Stimulated activated CD8-positive, alpha-beta memory T cell treated with anti-CD3 and anti-CD28 coated beads, Interleukin-7, amount 100 ng/mL, for 4 hours (primary cell): ENCODE measurements at regions not wholly inside any gene's neighbourhood (a gene's known extent, or its start where the extent isn't known, plus 50 kb on each side); places are given as distances from the start of the nearest gene placed in this dataset.
"Not testable (repeated sequence)": the region's sequence is repeated elsewhere in the genome, so short reads cannot be mapped to it uniquely, and the experiment has no call there.

Source experiments
- DNase-seq, 2 donors: peaks; one replicate each; pipeline ENCODE4 v3.0.0-alpha.2; 2020; ENCODE audit warnings: low read depth in 2 of 2

DNA sequence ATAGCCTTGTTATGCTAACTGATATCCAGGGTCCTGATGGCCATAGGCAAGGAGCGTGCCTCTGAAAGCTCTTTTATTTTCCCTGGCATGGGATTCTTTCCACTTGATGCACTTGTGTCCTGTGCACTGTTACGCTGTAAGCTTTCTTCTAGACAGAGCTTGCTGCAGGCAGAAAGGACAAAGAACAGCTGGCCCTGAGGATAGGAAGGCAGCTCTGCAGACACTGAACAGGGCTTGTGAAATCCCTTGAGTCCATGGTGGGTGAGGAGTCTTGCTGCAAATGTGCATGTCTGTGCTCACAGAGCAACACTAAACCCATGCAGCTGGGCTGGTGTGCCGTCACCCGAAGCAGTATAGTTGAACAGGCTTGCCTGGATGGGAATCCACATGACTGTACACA is 126.6 kb downstream of the AKAP11 start:
- DNase-seq, result no peak

DNA sequence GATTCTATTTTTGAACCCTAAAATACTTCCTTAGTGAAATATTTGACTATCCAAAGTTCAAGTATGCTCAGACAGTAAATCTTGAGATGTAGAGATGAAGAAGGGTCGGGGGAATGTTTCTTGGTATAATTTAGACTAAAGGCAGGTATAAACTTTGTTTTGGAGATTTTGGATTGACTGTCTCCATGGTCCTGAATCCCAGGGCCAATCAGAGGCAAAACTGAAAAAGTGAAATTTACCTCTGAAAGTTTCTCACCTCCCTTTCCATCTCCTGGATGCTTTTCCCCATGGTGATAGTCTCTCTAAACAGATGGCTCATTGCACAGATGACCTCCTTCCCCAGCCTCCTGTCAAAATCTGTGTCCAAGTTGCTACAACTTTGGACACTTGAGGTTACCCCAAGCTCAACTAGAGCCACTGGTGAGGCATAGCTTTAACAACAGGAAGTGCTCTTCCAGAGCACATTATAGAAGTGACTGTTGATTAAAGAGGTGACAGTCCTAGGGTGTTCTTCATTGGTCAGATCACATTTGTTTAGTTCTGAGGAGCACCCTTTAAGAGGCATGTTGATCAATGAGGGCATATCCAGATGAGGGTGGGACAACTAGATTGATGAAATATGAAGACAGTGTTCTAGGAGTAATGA is 128.4 kb downstream of the AKAP11 start:
- DNase-seq, result no peak

DNA sequence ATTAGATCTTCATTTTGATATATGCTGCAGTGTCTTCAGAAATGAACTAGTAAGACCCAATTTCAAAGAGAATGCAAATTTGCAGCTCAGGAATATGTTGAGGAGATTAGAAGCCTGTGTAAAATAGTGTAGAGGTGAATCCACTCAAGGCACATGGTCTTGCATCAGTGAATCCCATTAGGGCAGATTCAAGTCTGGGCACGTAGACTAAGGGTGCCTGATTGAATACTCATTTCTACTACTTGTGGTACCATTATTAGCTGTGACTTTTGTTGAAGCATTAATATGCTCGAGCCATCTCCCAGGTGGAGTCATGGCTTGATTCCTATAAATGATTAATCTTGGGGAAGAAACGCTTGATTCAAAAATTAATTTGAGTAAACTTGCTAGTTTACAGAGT is 129.4 kb downstream of the AKAP11 start:
- DNase-seq, result no peak

DNA sequence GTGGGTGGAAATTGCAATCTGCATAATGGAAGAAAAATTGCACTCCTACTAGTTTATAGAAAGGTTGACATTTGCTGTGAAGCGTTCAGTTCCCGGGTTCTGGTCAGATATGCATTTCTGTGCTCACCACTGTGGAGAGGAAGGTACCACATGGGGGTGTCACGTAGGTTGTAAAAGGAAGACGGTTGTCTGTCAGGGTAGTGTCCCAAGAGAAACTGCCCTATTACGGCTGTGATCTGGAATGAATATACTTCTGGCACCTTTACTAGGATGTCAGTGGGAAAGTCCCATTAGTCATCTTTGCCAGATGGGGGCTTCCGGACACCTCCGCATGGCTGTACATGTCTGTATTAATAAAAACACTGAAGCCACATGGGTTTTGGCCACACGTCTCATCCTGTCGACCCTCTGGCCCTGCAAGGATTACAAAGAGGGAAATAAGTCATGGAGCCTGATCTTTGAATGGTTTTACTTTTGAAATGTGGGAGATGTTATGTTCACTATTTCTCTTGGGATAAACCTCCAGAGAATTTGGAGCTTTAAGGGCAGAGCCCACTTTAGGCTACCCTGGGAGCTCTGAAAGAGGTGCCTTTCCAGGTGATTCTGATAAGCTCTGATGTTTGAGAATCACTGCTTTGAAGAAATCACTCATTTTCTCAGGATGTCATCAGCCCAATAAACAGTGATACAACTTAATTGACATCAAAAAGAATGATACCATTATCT is 133.9 kb downstream of the AKAP11 start:
- peak; percentile 41 to 66 for DNase-seq

GRCh38 chr13:42409075-42409474 is 137.1 kb downstream of the AKAP11 start:
- DNase-seq, result no peak

DNA sequence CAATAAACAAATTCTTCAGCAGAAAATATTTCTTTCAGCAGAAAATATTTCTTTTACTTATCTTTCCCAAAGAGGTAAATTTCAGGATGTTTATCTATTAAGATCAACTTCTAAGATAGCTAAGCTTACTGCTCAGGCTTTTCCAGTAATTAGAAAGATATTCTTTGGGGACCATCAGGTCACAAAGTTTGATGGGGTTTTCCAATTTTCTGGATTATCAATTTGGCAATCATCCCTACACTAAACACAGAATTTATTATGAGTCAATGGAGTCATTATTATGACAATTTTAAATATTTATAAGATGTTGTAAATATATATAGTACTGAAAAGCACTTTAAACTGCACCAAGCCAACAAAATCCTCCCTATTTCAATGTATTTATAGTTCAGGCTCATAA is 137.6 kb downstream of the AKAP11 start:
- DNase-seq, result no peak

GRCh38 chr13:42412812-42413483 is 141.0 kb downstream of the AKAP11 start:
- DNase-seq, result no peak

DNA sequence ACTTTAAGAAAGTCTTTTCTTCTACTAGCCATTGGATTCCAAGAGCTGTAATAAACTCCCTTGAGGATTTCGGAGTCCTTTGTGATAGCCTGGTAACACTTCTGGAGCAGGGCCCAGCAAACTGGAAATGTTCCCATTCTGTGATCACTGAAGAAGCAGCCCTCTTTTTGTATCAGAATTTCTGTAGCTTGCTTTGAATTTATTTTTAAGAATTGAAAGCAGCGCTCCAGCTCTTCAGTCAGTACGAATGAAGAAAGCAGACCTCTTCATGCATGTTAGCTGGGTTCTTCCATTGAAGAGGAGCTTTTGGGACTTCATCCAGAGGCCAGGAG is 141.5 kb downstream of the AKAP11 start:
- no peak for DNase-seq

GRCh38 chr13:42417626-42418025 is 145.7 kb downstream of the AKAP11 start:
- DNase-seq, result no peak

DNA sequence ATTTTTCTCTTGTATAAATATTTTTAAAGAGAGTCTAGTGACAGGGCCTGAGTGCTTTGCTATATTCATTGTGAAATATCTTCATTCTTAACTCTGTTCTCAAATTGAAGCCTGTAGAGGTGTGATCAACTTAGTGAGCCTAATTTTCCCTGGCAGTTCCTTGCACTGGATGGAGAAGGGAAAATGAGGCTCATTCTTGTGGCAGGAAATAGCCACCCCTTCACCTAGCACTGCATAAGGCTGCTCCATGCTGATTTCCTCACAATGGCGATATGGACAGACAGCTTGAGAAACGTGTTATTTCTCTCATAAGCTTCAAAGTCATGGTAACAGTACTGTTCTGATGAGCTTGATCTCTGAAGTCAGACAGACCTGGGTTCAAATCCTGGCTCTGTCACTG is 146.2 kb downstream of the AKAP11 start:
- DNase-seq, result no peak

DNA sequence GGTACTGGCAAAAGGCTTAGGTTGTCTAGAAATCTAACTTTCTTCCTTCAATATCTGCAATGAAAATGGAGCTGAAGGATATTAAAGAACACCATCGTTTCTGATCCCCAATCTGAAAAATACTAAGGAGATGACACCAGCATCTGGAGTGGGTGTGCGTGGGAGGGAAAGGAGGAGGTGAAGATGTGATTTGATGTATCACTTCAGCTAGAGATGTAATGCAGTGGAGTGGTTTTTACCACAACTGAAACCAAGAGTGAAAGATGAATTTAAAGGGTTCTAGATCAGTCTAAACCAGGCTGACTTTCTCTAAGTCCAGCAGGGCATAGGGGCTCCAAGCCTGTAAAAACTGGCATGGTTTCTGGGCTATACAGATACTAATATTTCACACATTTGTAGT is 148.4 kb downstream of the AKAP11 start:
- peak; percentile 35 to 67 for DNase-seq

GRCh38 chr13:42422681-42423080 is 150.7 kb downstream of the AKAP11 start:
- DNase-seq, result no peak

GRCh38 chr13:42424182-42424581 is 149.8 kb upstream of the TNFSF11 start:
- DNase-seq, result no peak

- no peak for DNase-seq
These were observed 128.6 kb upstream of the TNFSF11 start for GRCh38 chr13:42445354-42445753.

DNA sequence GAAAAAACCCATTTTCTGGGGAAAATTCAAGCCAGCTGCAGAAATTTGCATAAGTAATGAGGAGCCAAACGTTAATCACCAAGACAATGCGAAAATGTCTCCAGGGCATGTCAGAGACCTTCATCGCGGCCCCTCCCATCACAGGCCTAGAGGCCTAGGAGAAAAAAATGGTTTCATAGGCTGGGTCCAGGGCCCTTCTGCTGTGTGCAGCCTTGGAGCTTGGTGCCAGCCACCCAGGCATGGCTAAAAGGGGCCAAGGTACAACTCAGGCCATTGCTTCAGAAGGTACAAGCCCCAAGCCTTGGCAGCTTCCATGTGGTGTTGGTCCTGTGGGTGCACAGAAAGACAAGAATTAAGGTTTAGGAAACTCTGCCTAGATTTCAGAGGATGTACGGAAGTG is 127.4 kb upstream of the TNFSF11 start:
- not testable (repeated sequence) for DNase-seq

DNA sequence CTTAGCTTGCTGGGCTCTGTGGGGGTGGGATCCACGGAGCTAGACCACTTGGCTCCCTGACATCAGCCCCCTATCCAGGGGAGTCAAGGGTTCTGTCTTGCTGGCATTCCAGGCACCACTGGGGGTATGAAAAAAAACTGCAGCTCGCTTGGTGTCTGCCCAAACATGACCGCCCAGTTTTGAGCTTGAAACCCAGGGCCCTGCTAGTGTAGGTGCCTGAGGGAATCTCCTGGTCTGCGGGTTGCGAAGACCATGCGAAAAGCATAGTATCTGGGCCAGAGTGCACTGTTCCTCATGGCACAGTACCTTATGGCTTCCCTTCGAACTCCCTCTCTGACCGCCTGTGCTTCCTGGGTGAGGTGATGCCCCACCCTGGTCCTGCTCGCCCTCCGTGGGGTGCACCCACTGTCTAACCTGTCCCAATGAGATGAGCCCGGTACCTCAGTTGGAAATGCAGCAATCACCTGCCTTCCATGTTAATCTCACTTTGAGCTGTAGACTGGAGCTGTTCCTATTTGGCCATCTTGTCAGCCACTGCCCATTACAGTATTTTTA is 120.8 kb upstream of the TNFSF11 start:
- DNase-seq, result no peak

DNA sequence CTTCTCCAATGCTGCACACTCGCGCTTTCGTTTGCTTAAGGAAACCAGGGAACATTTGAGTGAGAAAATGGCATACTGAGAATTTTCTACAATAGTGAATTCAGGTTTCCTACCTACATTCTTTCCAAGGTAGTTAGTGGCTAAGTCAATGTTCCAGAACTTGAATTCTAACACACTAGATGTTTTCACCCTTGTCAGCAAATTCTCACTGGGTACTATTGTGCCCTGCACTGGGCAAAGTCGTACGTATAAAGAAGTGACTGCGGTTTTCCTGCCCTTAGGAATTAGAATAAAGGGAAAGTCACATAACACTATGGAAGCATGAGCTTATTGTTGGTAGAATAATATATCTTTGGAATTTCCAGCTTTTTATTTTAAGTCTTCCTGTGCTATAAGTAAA is 119.2 kb upstream of the TNFSF11 start:
- DNase-seq, result no peak

- DNase-seq, result no peak
These were observed 115.8 kb upstream of the TNFSF11 start for GRCh38 chr13:42458193-42458592.

- no peak for DNase-seq
These were observed 107.8 kb upstream of the TNFSF11 start for GRCh38 chr13:42466123-42466522.

- no peak for DNase-seq
These were observed 107.3 kb upstream of the TNFSF11 start for GRCh38 chr13:42466609-42467008.

DNA sequence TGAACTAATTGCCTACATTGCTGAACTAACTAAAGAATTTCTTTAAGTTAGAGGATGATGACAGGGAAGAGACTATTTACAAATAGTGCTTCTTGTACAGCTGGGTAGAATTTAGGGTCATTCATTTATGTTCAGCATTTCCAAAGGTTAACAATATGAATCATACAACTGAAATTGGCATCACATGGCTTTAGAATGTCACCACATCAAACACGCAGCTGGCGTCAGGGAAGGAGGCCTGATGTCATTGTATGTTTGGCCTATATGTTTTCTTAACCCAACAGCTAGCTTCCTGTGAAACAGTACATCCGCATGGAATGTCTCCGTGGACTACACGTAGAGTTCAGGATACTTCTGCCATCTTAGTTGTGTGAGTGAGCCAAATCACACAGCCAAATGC is 99.0 kb upstream of the TNFSF11 start:
- peak in 1 of 2 donors; percentile 12 for DNase-seq

- no peak for DNase-seq
These were observed 96.3 kb upstream of the TNFSF11 start for GRCh38 chr13:42477596-42478190.
